Glutamatergic neuron (in vitro differentiated cells): ENCODE measurements at regions not wholly inside any gene's neighbourhood (a gene's known extent, or its start where the extent isn't known, plus 50 kb on each side); places are given as distances from the start of the nearest gene placed in this dataset.

Source experiments
- DNase-seq: peaks from one replicate; pipeline ENCODE4 v3.0.0; 2022
- H3K27ac Mint-ChIP-seq: one replicate; pipeline ENCODE4 v1.8.0; 2020; ENCODE audit warnings: mild to moderate bottlenecking, mixed read lengths, inconsistent platforms; ENCODE audit not compliant: unreplicated experiment
- H3K27me3 Mint-ChIP-seq: one replicate; pipeline ENCODE4 v1.8.0; 2020; ENCODE audit warnings: mild to moderate bottlenecking, moderate library complexity, mixed read lengths, inconsistent platforms; ENCODE audit not compliant: unreplicated experiment
- H3K36me3 Mint-ChIP-seq: one replicate; pipeline ENCODE4 v1.8.0; 2020; ENCODE audit warnings: mild to moderate bottlenecking, mixed read lengths, inconsistent platforms; ENCODE audit not compliant: unreplicated experiment
- H3K4me1 Mint-ChIP-seq: one replicate; pipeline ENCODE4 v1.8.0; 2020; ENCODE audit warnings: mild to moderate bottlenecking, low read depth, mixed read lengths, inconsistent platforms; ENCODE audit not compliant: unreplicated experiment
- H3K4me3 Mint-ChIP-seq: one replicate; pipeline ENCODE4 v1.8.0; 2020; ENCODE audit warnings: mild to moderate bottlenecking, mixed read lengths, inconsistent platforms; ENCODE audit not compliant: unreplicated experiment
- H3K9me3 Mint-ChIP-seq: one replicate; pipeline ENCODE4 v1.8.0; 2020; ENCODE audit warnings: mild to moderate bottlenecking, moderate library complexity, mixed read lengths, inconsistent platforms; ENCODE audit not compliant: unreplicated experiment
- CTCF ChIP-seq: fragments of 200-600 bp; sonication (generic); IDR thresholded peaks from one replicate; pipeline ENCODE4 v1.5.0; 2021; ENCODE audit not compliant: partially characterized antibody, unreplicated experiment

DNA sequence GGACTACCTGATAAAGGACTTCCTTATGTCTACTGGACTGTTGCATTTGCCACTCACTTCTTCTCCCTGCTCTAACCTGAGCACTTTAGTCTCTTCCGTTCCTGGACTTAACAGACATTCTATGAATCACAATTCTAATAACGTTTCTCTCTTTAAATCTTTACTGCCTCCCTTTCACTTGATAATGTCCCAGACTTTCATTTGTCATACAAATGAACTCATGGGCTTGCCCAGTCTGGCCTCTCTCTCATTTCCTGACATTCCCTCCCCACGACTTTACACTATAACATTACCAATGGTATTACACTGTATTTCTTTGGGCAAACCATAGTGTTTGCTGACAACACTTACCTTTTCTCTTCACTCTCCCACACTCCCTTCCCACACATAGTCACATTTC is 540.7 kb upstream of the TMEFF2 start:
- DNase-seq, result no peak
- no peaks in the 10 kb centered on the region for H3K4me1 Mint-ChIP-seq
- TF ChIP-seq CTCF, result no peak
- no peaks in the 10 kb centered on the region for H3K27me3 Mint-ChIP-seq
- H3K4me3 Mint-ChIP-seq, result no peak overlapping the region
- no peaks in the 10 kb centered on the region for H3K36me3 Mint-ChIP-seq
- no peak overlapping the region for H3K27ac Mint-ChIP-seq
- no peaks in the 10 kb centered on the region for H3K9me3 Mint-ChIP-seq

DNA sequence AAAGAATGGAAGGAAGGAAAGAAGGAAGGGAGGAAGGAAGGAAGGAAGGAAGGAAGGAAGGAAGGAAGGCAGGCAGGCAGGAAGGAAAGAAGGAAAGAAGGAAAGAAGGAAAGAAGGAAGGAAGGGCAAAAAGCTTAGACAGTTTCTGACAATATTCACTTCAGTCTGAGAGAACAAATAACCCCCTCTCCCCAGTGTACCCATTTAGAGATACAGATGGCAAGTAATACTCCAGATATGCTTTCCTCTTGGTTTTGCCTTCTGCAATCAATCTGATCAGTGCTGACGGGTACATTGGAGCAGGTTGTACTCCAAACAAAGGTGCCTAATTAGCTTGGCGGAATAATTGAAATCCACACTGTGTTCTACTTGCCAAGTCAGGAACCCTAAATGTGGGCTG is 534.6 kb upstream of the TMEFF2 start:
- peaks cover 1% of the 10 kb centered on the region for H3K9me3 Mint-ChIP-seq
- no peak for TF ChIP-seq CTCF
- no peaks in the 10 kb centered on the region for H3K36me3 Mint-ChIP-seq
- no peak overlapping the region for H3K27ac Mint-ChIP-seq
- no peak for DNase-seq
- H3K4me1 Mint-ChIP-seq, result no peaks in the 10 kb centered on the region
- peak overlapping the region; percentile 31 for H3K4me3 Mint-ChIP-seq
- H3K27me3 Mint-ChIP-seq, result peaks cover 2% of the 10 kb centered on the region

DNA sequence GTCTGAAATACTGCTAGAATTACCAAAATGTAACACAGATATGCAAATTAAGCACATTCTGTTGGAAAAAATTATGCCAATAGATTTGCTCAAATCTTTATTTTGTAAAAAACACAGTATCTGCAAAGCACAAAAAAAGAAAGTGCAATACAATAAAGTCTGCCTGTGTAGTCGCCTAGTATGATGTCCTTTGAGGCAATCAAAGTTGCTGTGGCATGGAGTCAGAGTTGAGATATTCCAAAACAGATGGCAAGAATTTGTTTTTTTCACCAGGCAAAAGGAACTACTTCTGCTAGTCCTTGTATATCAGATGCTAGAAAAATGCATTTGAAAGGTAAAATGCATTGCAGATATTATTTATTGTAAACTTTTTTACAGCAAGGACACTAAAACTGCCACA is 531.3 kb upstream of the TMEFF2 start:
- Mint-ChIP-seq H3K36me3 (no peaks in the 10 kb centered on the region), H3K27me3 (peaks cover 2% of the 10 kb centered on the region), H3K4me3 (no peak overlapping the region), H3K4me1 (no peaks in the 10 kb centered on the region), H3K27ac (no peak overlapping the region), H3K9me3 (peaks cover 1% of the 10 kb centered on the region)
- TF ChIP-seq CTCF, result no peak
- no peak for DNase-seq

DNA sequence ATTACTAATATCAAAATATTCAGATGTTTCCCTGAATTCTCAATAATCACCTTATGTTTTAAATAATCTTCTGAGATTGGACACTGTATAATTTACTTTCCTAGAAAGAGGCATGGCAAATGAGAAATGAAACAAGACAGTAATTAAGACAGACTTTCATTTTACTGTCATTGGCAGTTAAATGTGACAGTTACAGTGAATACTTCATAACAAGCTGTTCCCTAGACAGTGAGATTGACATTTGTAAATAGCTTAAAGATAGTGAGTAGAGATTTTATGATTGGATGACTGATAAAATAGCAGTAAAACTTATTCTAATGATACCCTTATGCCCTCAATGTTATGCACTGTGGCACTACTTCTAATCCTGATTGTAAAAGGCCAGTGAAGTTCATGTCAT is 524.9 kb upstream of the TMEFF2 start:
- Mint-ChIP-seq H3K27me3 (no peaks in the 10 kb centered on the region), H3K4me3 (no peak overlapping the region), H3K9me3 (no peaks in the 10 kb centered on the region), H3K27ac (no peak overlapping the region), H3K36me3 (no peaks in the 10 kb centered on the region), H3K4me1 (no peaks in the 10 kb centered on the region)
- no peak for TF ChIP-seq CTCF
- no peak for DNase-seq

- H3K9me3 Mint-ChIP-seq, result no peaks in the 10 kb centered on the region
- no peak for TF ChIP-seq CTCF
Observed at GRCh38 chr2:192718340-192718739, 523.6 kb upstream of the TMEFF2 start.

More at GRCh38 chr2:192718340-192718739, 523.6 kb upstream of the TMEFF2 start:
- Mint-ChIP-seq H3K36me3 (no peaks in the 10 kb centered on the region), H3K4me1 (no peaks in the 10 kb centered on the region), H3K27me3 (no peaks in the 10 kb centered on the region), H3K4me3 (no peak overlapping the region), H3K27ac (no peak overlapping the region)
- DNase-seq, result no peak
